Chondrocyte (in vitro differentiated cells): ENCODE measurements at regions not wholly inside any gene's neighbourhood (a gene's known extent, or its start where the extent isn't known, plus 50 kb on each side); places are given as distances from the start of the nearest gene placed in this dataset.

Experiments used
- DNase-seq: peaks from one replicate; pipeline ENCODE4 v3.0.0; 2021; ENCODE audit warnings: mixed read lengths, low spot score
- H3K27ac Mint-ChIP-seq: one replicate; pipeline ENCODE4 v1.8.0; 2021; ENCODE audit warnings: mild to moderate bottlenecking, moderate library complexity, mixed read lengths; ENCODE audit not compliant: unreplicated experiment
- H3K27me3 Mint-ChIP-seq: 2 replicates; pipeline ENCODE4 v1.8.0; 2021; ENCODE audit warnings: low read depth, mixed read lengths
- H3K36me3 Mint-ChIP-seq: 2 replicates; pipeline ENCODE4 v1.8.0; 2021; ENCODE audit warnings: low read depth, mixed read lengths
- H3K4me1 Mint-ChIP-seq: 2 replicates; pipeline ENCODE4 v1.8.0; 2021; ENCODE audit warnings: low read depth, mild to moderate bottlenecking, mixed read lengths
- H3K4me3 Mint-ChIP-seq: one replicate; pipeline ENCODE4 v1.8.0; 2021; ENCODE audit warnings: mild to moderate bottlenecking, moderate library complexity, mixed read lengths; ENCODE audit not compliant: unreplicated experiment
- H3K9me3 Mint-ChIP-seq: 2 replicates; pipeline ENCODE4 v1.8.0; 2021; ENCODE audit warnings: low read depth, mixed read lengths
- TF ChIP-seq, protein P1 (sequence below): fragments of 200-600 bp; sonication (generic); IDR thresholded peaks from 2 replicates; pipeline ENCODE4 v1.5.0; 2021; ENCODE audit warnings: antibody characterized with exemption, mild to moderate bottlenecking, moderate library complexity

GRCh38 chr3:147049821-147050220 is 356.5 kb downstream of the ZIC4 start:
- TF ChIP-seq, protein P1, sequence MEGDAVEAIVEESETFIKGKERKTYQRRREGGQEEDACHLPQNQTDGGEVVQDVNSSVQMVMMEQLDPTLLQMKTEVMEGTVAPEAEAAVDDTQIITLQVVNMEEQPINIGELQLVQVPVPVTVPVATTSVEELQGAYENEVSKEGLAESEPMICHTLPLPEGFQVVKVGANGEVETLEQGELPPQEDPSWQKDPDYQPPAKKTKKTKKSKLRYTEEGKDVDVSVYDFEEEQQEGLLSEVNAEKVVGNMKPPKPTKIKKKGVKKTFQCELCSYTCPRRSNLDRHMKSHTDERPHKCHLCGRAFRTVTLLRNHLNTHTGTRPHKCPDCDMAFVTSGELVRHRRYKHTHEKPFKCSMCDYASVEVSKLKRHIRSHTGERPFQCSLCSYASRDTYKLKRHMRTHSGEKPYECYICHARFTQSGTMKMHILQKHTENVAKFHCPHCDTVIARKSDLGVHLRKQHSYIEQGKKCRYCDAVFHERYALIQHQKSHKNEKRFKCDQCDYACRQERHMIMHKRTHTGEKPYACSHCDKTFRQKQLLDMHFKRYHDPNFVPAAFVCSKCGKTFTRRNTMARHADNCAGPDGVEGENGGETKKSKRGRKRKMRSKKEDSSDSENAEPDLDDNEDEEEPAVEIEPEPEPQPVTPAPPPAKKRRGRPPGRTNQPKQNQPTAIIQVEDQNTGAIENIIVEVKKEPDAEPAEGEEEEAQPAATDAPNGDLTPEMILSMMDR = no peak
- peaks cover 6% of the 10 kb centered on the region for H3K4me1 Mint-ChIP-seq
- H3K9me3 Mint-ChIP-seq = peaks cover 12% of the 10 kb centered on the region
- no peak overlapping the region for H3K27ac Mint-ChIP-seq
- peaks cover 5% of the 10 kb centered on the region for H3K36me3 Mint-ChIP-seq
- H3K27me3 Mint-ChIP-seq = no peaks in the 10 kb centered on the region
- H3K4me3 Mint-ChIP-seq = peak overlapping the region; percentile 20
- DNase-seq = no peak

GRCh38 chr3:147049305-147049704 is 357.0 kb downstream of the ZIC4 start:
- no peak overlapping the region for H3K27ac Mint-ChIP-seq
- H3K4me1 Mint-ChIP-seq = peaks cover 6% of the 10 kb centered on the region
- TF ChIP-seq, protein P1 = no peak
- no peaks in the 10 kb centered on the region for H3K27me3 Mint-ChIP-seq
- peaks cover 4% of the 10 kb centered on the region for H3K36me3 Mint-ChIP-seq
- DNase-seq = no peak
- peaks cover 7% of the 10 kb centered on the region for H3K9me3 Mint-ChIP-seq
- H3K4me3 Mint-ChIP-seq = peak overlapping the region; percentile 20

GRCh38 chr3:147046916-147047315 is 359.4 kb downstream of the ZIC4 start:
- DNase-seq = no peak
- H3K4me1 Mint-ChIP-seq = peaks cover 6% of the 10 kb centered on the region
- no peaks in the 10 kb centered on the region for H3K9me3 Mint-ChIP-seq
- no peak overlapping the region for H3K4me3 Mint-ChIP-seq
- no peak overlapping the region for H3K27ac Mint-ChIP-seq
- TF ChIP-seq, protein P1 = no peak
- H3K27me3 Mint-ChIP-seq = no peaks in the 10 kb centered on the region
- no peaks in the 10 kb centered on the region for H3K36me3 Mint-ChIP-seq

DNA sequence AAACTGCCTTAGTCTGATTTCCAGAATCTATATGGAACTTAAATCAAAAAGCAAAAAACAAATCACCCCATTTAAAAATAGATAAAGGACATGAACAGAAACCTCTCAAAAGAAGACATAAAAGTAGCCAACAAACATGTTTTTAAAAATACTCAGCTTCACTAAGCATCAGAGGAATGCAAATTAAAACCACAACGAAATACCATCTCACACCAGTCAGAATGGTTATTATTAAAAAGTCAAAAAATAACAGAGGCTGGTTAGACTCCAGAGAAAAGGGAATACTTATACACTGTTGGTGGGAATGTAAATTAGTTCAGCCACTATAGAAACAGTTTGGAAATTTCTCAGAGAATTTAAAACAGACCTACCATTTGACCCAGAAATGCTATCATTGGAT is 367.9 kb downstream of the ZIC4 start:
- peaks cover 23% of the 10 kb centered on the region for H3K9me3 Mint-ChIP-seq
- no peaks in the 10 kb centered on the region for H3K27me3 Mint-ChIP-seq
- DNase-seq = no peak
- no peak overlapping the region for H3K4me3 Mint-ChIP-seq
- peak overlapping the region; percentile 39 for H3K27ac Mint-ChIP-seq
- TF ChIP-seq, protein P1 = no peak
- H3K36me3 Mint-ChIP-seq = peaks cover 13% of the 10 kb centered on the region
- H3K4me1 Mint-ChIP-seq = peaks cover 3% of the 10 kb centered on the region

GRCh38 chr3:147034359-147034758 is 372.0 kb downstream of the ZIC4 start:
- Mint-ChIP-seq H3K27ac (no peak overlapping the region), H3K9me3 (peaks cover 23% of the 10 kb centered on the region), H3K27me3 (no peaks in the 10 kb centered on the region), H3K36me3 (peaks cover 13% of the 10 kb centered on the region), H3K4me1 (peaks cover 13% of the 10 kb centered on the region), H3K4me3 (no peak overlapping the region)
- DNase-seq = no peak
- TF ChIP-seq, protein P1 = no peak
